H1 (cell line): ENCODE measurements at regions not wholly inside any gene's neighbourhood (a gene's known extent, or its start where the extent isn't known, plus 50 kb on each side); places are given as distances from the start of the nearest gene placed in this dataset.

ENCODE experiments used
- CTCF ChIP-seq, 3 experiments: IDR thresholded peaks; 1 replicate in 2 of 3; 2 replicates in 1 of 3; pipeline versions ENCODE4 v1.5.1 to v1.6.1; 2011; ENCODE audit warnings: low read length in 3 of 3, mild to moderate bottlenecking in 3 of 3, inconsistent platforms in 2 of 3, low read depth in 1 of 3, moderate library complexity in 1 of 3; ENCODE audit not compliant: insufficient read depth in 1 of 3; ENCODE audit errors: control extremely low read depth in 1 of 3
- POLR2A ChIP-seq, 2 experiments: IDR thresholded peaks; 1 replicate in 1 of 2; 2 replicates in 1 of 2; pipeline ENCODE4 v1.6.1; 2011; ENCODE audit warnings: low read depth in 2 of 2, low read length in 2 of 2, mild to moderate bottlenecking in 2 of 2; ENCODE audit errors: control extremely low read depth in 1 of 2
- POLR2AphosphoS5 ChIP-seq: IDR thresholded peaks from 2 replicates; pipeline ENCODE4 v1.6.1; 2011; ENCODE audit warnings: low read depth, low read length
- RBBP5 ChIP-seq: IDR thresholded peaks from 2 replicates; pipeline ENCODE4 v1.7.1; 2012; ENCODE audit warnings: low read depth, mild to moderate bottlenecking, inconsistent platforms, low read length, moderate library complexity, borderline replicate concordance
- SUZ12 ChIP-seq: fragments of 200-600 bp; sonication (generic); IDR thresholded peaks from 2 replicates; pipeline ENCODE4 v1.6.1; 2012; ENCODE audit warnings: mild to moderate bottlenecking, inconsistent platforms, low read length, moderate library complexity, mixed read lengths
- YY1 ChIP-seq: IDR thresholded peaks from 2 replicates; pipeline ENCODE4 v1.6.1; 2011; ENCODE audit warnings: low read depth, mild to moderate bottlenecking, low read length

- TF ChIP-seq POLR2AphosphoS5 = no peak
- TF ChIP-seq SUZ12 = no peak
- TF ChIP-seq YY1 = no peak
- no peak for TF ChIP-seq CTCF (IDR thresholded peaks at IDR 0.05; ENCODE audit: control extremely low read depth in 1 of 3, insufficient read depth in 1 of 3, low read depth in 1 of 3, low read length in 3 of 3)
- TF ChIP-seq POLR2A (IDR thresholded peaks at IDR 0.05; ENCODE audit: control extremely low read depth in 1 of 2, low read depth in 2 of 2, low read length in 2 of 2) = no peak
- no peak for TF ChIP-seq RBBP5
These were observed 457.0 kb downstream of the CDH8 start for GRCh38 chr16:61579195-61579594.
